K562 (cell line): ENCODE measurements at regions not wholly inside any gene's neighbourhood (a gene's known extent, or its start where the extent isn't known, plus 50 kb on each side); places are given as distances from the start of the nearest gene placed in this dataset.

ENCODE experiments used
- ATAC-seq: fragments of 200-7000 bp; cut with Tn5 transposase; 3 replicates; pipeline ENCODE4 v1.9.1; 2020; ENCODE audit warnings: moderate library complexity
- BruUV-seq: library from RNA; stranded (reverse); fragments of 400-500 nt; replicated peaks from 2 replicates; lab custom pipeline; 2021; lab: Mats Ljungman, UMichigan
- CTCF ChIA-PET: fragments of 300-600 bp; formaldehyde crosslinking; extraction: SDS; loops from one replicate; lab custom pipeline; 2021; ENCODE audit warnings: low intra/inter-chr PET ratio; lab: Yijun Ruan, JAX
- POLR2A ChIA-PET: fragments of 300-600, 350-650 bp; sonication (Branson Sonifier 250); formaldehyde crosslinking; extraction: SDS; loops from one replicate; lab custom pipeline; 2021; ENCODE audit warnings: antibody characterized with exemption, inconsistent platforms; lab: Yijun Ruan, JAX
- DNase-seq, 4 experiments: peaks; one replicate each; pipeline versions ENCODE4 v3.0.0 to v3.0.0-alpha.2; 2011 to 2018; ENCODE audit warnings: low spot score in 3 of 4, mixed read lengths in 3 of 4; ENCODE audit errors: extremely low read depth in 1 of 4
- FAIRE-seq: peaks from 2 replicates; lab custom pipeline; 2011; peaks lifted over from hg19 to GRCh38; lab: Jason Lieb, UNC
- H2AFZ ChIP-seq: 2 replicates; pipeline ENCODE4 v1.6.0; 2011; ENCODE audit warnings: low read depth, low read length, control low read depth, inconsistent platforms
- H3K27ac ChIP-seq: fragments of 200-600 bp; 3 replicates; pipeline ENCODE4 v1.8.0; 2011; ENCODE audit warnings: low read depth, mild to moderate bottlenecking, control low read depth, inconsistent platforms, low read length, moderate library complexity, mixed read lengths; ENCODE audit errors: extremely low read depth
- H3K27me3 ChIP-seq, 2 experiments: fragments of 300-600 bp in 1 of 2; 2 replicates in 1 of 2; 3 replicates in 1 of 2; pipeline versions ENCODE4 v1.6.0 to v1.8.0; 2011; ENCODE audit warnings: inconsistent platforms in 2 of 2, low read length in 2 of 2, mild to moderate bottlenecking in 1 of 2, mixed read lengths in 1 of 2, moderate library complexity in 1 of 2; ENCODE audit not compliant: control insufficient read depth in 2 of 2, insufficient read depth in 2 of 2
- H3K36me3 ChIP-seq: fragments of 300-600 bp; 3 replicates; pipeline ENCODE4 v1.8.0; 2011; ENCODE audit warnings: mild to moderate bottlenecking, low read length, inconsistent platforms; ENCODE audit not compliant: control insufficient read depth, insufficient read depth
- H3K4me1 ChIP-seq, 2 experiments: fragments of 200-600 bp in 1 of 2; replicated peaks in 1 of 2; 2 replicates in 1 of 2; 3 replicates in 1 of 2; pipeline versions ENCODE4 v1.5.1 to v1.8.0; 2011; ENCODE audit warnings: inconsistent platforms in 2 of 2, low read length in 2 of 2, mild to moderate bottlenecking in 1 of 2, mixed read lengths in 1 of 2, moderate library complexity in 1 of 2; ENCODE audit not compliant: control insufficient read depth in 2 of 2, insufficient read depth in 2 of 2
- H3K4me2 ChIP-seq: 2 replicates; pipeline ENCODE4 v1.6.1; 2011; ENCODE audit warnings: low read length, control low read depth, inconsistent platforms, mixed read lengths; ENCODE audit not compliant: insufficient read depth
- H3K4me3 ChIP-seq: fragments of 200-600 bp; sonication (generic), shearing (Covaris generic); 2 replicates; pipeline ENCODE4 v1.5.1; 2016; ENCODE audit warnings: control low read depth, inconsistent platforms
- H3K79me2 ChIP-seq: fragments of 200-600 bp; 3 replicates; pipeline ENCODE4 v1.8.0; 2011; ENCODE audit warnings: low read length, inconsistent platforms; ENCODE audit not compliant: control insufficient read depth, insufficient read depth
- H3K9ac ChIP-seq, 2 experiments: 2 replicates each; pipeline versions ENCODE4 v1.6.0 to v1.6.1; 2011; ENCODE audit warnings: low read depth in 2 of 2, low read length in 2 of 2, control low read depth in 1 of 2, inconsistent platforms in 1 of 2, mild to moderate bottlenecking in 1 of 2, mixed read lengths in 1 of 2; ENCODE audit not compliant: insufficient read depth in 1 of 2
- H3K9me1 ChIP-seq: one replicate; pipeline ENCODE4 v1.6.0; 2011; ENCODE audit warnings: inconsistent platforms, mild to moderate bottlenecking, low read length, moderate library complexity; ENCODE audit not compliant: control insufficient read depth, insufficient read depth
- H3K9me3 ChIP-seq: replicated peaks from 2 replicates; pipeline ENCODE4 v1.5.1; 2011; ENCODE audit warnings: low read depth, low read length, inconsistent platforms; ENCODE audit not compliant: control insufficient read depth, insufficient read depth
- H4K20me1 ChIP-seq: replicated peaks from 2 replicates; pipeline ENCODE4 v1.6.1; 2011; ENCODE audit warnings: low read length, inconsistent platforms, mixed read lengths; ENCODE audit not compliant: control insufficient read depth, insufficient read depth
- E2F6 ChIP-seq, 2 experiments: IDR thresholded peaks; 2 replicates each; pipeline ENCODE4 v1.6.1; 2011; ENCODE audit warnings: borderline replicate concordance in 1 of 2, control low read depth in 1 of 2, low read depth in 1 of 2, low read length in 1 of 2, mild to moderate bottlenecking in 1 of 2, mixed read lengths in 1 of 2, moderate library complexity in 1 of 2; ENCODE audit not compliant: insufficient read depth in 1 of 2, insufficient read length in 1 of 2, poor library complexity in 1 of 2, severe bottlenecking in 1 of 2; ENCODE audit errors: extremely low read depth in 1 of 2
- FUS ChIP-seq: fragments of 200-400 bp; formaldehyde crosslinking; optimal IDR thresholded peaks from 2 replicates; pipeline ENCODE3; 2017; ENCODE audit warnings: low read depth, low read length
- MCM7 ChIP-seq, 2 experiments: fragments of 450-650 bp; IDR thresholded peaks; 2 replicates each; pipeline ENCODE4 v1.6.1; 2016 to 2018
- SRF ChIP-seq, 2 experiments: fragments of 250-450, 450-650 bp in 1 of 2; sonication (Bioruptor Pico) in 1 of 2; sonication (generic) in 1 of 2; formaldehyde crosslinking; IDR thresholded peaks; 2 replicates each; pipeline versions ENCODE4 v1.5.0 to v1.5.1; 2020 to 2022; ENCODE audit warnings: mild to moderate bottlenecking in 1 of 2, missing genetic modification reagents in 1 of 2
- SRSF1 ChIP-seq: fragments of 200-400 bp; formaldehyde crosslinking; IDR thresholded peaks from 2 replicates; pipeline ENCODE4 v1.6.1; 2017; ENCODE audit warnings: mild to moderate bottlenecking, low read depth, low read length, moderate library complexity
- STAT5B ChIP-seq: fragments of 250-450 bp; sonication (Bioruptor Pico); IDR thresholded peaks from 2 replicates; pipeline ENCODE4 v1.8.0; 2021; ENCODE audit warnings: mild to moderate bottlenecking, inconsistent platforms
- TRIM25 ChIP-seq: fragments of 450-650 bp; IDR thresholded peaks from 2 replicates; pipeline ENCODE4 v1.7.0; 2016; ENCODE audit warnings: borderline replicate concordance
- ZBED1 ChIP-seq: IDR thresholded peaks from 2 replicates; pipeline ENCODE4 v1.6.1; 2014
- WGBS: fragments of 100-300 bp; shearing (Covaris generic); methylation state at CpG from one replicate; pipeline ENCODE4 v1.1.6; 2016; ENCODE audit warnings: low coverage, mixed read lengths; ENCODE audit not compliant: insufficient coverage; ENCODE audit errors: missing lambda C conversion rate; 5-methylcytosine and 5-hydroxymethylcytosine counted together
- in situ Hi-C: fragments of 300-500 bp; cut with MboI; formaldehyde crosslinking; loops from 4 replicates; pipeline ENCODE4 v1.15.0; 2018; ENCODE audit warnings: inconsistent platforms, mixed read lengths
- intact Hi-C: fragments of 100-400 bp; cut with micrococcal nuclease; formaldehyde crosslinking; loops from 2 replicates; pipeline ENCODE4 v1.14.2; 2022

DNA sequence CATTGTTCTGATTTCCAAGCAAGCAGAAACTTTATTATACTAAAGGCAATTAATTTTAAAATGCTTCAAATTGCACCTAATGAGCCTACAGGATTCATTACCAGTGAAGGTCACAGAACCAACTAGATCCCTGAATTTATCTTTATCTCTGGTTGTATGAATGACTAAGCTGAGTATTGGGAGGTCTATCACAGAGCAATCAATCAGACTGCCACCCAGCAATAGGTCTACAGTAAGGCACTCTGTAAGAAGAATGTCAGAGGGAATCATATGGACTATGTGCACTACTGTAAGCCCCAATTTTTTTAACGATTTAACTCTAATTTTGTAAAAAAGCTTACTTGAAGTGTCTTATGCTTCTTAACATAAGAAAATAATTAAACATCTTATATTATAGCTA is 707.0 kb downstream of the AMY1C start:
- WGBS, result 0% methylated on average over 1 of the region's 1 CpG
- in situ Hi-C loops (no loop called here), intact Hi-C loops (no loop called here)
- Histone ChIP-seq H3K9ac (no peak overlapping the region), H2AFZ (no peak overlapping the region), H3K36me3 (no peaks in the 10 kb centered on the region), H3K27ac (no peak overlapping the region), H3K4me1 (no peaks in the 10 kb centered on the region), H4K20me1 (no peaks in the 10 kb centered on the region), H3K9me1 (no peaks in the 10 kb centered on the region), H3K4me2 (no peak overlapping the region), H3K27me3 (no peaks in the 10 kb centered on the region), H3K79me2 (no peaks in the 10 kb centered on the region), H3K4me3 (no peak overlapping the region), H3K9me3 (peaks cover 2% of the 10 kb centered on the region; the same call in 1 of the 2 replicates)
- ChIA-PET CTCF (no interaction called here), POLR2A (no interaction called here)
- ATAC-seq (no peak), FAIRE-seq (no peak), DNase-seq (no peak)
- no TSS peak for BruUV-seq
- TF ChIP-seq FUS (no peak), MCM7 (IDR thresholded peaks at IDR 0.05) (no peak), SRF (CRISPR knock-in tag; IDR thresholded peaks at IDR 0.05) (no peak), TRIM25 (no peak), SRSF1 (no peak), ZBED1 (no peak), STAT5B (CRISPR knock-in tag) (no peak), E2F6 (IDR thresholded peaks at IDR 0.05; ENCODE audit: borderline replicate concordance in 1 of 2, extremely low read depth in 1 of 2, insufficient read depth in 1 of 2, insufficient read length in 1 of 2, low read depth in 1 of 2, low read length in 1 of 2, poor library complexity in 1 of 2, severe bottlenecking in 1 of 2) (no peak)
